IPS DF 4.7 (cell line): ENCODE measurements at regions not wholly inside any gene's neighbourhood (a gene's known extent, or its start where the extent isn't known, plus 50 kb on each side); places are given as distances from the start of the nearest gene placed in this dataset.

Experiments used
- DNase-seq: peaks from one replicate; pipeline ENCODE4 v3.0.0-alpha.2; 2013; ENCODE audit warnings: low spot score; ENCODE audit errors: extremely low read depth

DNA sequence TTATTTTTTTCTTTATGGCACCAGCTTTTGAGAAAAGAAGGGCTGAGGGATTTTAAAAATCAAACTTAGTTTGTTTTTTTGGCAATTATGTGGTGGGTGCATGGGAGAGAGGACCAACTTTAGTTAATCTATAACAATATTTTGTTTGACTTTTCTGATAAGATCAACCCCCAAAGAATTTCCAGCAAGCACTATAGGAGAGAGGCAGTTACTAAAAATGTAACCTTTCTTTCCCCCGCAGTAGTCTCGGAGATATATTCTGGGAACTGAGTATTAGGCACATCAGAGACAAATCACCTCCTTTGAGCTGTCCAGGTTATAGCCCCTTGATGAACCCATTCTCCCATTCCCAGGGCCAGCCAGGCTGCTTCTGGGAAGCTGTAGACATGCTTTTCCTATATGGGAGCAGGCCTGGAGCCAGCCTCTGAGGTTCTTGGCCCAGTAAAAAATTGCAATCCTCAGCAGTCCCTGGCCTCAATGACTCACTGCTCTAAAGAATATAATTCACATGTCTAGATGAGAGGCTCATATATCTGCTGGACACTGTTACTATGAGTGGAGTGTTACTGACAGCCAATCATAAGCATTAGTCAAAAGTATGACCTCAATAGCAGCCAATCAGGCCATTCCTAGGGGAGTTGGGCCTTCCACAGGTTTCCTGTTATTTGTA lies 138.3 kb upstream of the AGBL1 start:
- no peak for DNase-seq

DNA sequence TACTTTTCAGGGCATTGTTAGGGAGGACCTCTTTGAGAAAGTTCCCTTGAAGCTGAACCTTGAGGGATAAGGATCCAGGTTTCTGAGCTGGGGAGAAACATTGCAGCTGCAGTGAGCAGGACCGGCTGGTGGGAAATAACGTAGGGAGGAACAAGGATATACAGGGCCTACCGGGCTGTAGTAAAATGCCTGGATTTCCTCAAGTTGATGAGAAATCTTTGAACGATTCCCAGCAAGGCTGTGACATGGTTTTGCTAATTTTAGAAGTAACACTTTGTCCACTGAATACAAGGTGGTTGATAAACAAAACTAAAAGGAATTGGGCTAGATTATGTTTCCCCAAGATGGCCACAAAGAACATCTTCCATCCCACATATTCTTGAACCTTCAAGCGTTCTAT lies 137.0 kb upstream of the AGBL1 start:
- no peak for DNase-seq

DNA sequence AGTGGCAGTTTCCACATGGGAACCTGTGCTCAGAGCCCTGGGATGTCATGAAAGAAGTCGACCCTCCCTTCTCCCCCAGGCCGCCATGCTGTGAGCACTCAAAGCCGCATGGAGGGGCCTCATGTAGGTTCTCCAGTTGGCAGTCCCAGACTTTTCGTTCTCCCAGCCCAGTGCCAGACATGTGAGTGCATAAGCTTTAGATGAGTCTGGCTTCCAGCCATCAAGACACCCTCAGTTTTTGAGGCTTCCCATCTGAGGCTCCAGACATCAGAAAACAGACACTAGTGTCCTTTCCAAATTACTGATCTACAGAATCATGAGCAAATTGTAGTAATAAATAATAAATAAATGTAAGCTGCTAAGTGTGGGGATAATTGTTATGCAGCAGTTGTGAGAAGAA lies 136.5 kb upstream of the AGBL1 start:
- no peak for DNase-seq

DNA sequence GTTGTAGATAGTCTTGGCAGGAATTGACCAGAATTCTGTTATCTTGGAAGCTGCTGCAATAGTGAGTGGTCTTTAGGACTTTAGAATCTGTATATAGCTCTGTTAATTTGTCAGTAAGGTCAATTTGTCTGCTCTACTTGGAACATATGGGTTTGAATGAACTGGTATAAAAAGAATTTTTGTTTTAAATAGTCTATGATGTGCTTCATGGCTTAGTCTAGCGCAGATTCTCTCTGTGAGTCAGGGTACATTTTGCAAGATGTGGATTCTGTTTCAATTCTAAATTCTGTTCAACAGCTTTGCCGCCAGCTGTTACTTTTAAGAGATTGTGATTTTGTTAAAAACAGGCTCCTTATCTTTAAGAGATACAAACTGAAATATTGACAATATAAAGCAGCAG lies 135.9 kb upstream of the AGBL1 start:
- no peak for DNase-seq

DNA sequence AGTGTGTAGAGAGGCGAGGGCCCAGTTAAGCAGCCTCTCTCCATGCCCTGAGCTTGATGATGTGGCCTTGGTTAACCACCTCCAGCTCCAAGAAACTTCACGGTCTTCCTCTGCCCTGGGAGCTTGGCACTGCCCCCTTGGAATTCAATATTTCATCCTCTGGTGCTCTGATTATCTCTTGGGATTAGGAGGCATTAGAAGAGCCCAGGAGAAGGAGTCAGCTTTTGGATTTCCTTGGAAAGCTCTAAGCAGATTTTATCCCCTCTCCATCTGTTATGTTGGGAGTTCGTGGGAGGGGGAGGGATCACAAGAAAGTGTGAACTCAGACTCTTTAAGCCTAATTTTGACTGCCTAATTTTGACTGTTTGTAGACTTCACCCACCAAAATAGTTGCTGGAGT lies 132.7 kb upstream of the AGBL1 start:
- DNase-seq = no peak

DNA sequence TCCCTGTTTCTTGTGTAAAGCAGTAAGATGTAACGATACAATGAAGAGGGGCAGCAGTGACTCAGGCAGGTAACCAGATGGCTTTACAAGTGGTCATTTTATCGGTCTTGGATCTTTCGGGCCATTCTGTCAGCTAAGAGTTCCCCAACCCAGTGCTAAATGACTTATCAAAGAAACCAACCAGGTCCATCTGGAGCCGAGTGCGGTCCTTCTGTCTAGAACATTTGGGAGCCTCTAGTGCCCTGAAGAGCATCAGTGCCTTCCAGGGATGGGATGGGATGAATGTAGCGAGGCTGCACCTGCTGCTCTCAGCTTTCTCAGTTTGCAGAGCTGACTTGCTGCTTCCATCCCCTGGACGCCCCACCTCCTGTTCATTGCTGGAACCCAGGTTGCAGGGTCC lies 131.7 kb upstream of the AGBL1 start:
- no peak for DNase-seq

DNA sequence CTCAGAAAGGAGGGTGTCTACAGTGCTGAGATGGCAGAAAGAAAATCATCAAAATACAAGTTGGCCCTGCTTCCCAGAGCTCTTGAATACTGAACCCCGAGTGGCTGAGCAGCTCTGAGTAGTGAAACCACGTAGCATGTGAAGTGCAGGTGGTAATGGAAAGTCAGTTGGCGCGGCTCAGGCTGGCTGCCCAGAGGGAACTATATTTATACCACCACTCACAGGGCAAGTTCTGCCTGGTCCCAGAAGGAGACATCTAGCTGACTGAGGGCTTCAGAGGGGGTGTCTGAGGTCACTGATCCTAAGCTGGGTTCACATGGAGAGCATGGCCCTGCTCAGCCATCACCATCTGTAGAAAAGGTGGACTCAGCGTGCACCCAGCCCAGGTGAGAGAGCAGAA lies 129.6 kb upstream of the AGBL1 start:
- no peak for DNase-seq

DNA sequence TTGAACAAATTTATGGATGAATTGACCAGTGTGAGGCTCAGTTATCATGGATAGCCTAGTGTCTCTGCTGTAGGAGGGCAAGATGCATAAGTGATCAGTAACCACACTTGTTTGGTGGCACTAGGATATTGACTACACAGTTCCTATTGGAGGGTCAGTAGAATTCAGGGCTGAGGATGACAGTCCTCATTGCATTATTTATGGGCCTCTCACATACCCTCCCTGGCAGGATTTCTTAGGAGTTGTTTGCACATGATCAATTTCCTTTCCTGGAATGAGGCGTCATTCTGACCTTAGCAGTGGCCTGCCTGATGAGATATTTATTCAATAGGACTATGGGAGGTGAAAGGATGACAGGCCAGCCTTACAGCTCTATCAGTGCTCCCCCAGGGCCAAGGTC lies 125.1 kb upstream of the AGBL1 start:
- DNase-seq = no peak

DNA sequence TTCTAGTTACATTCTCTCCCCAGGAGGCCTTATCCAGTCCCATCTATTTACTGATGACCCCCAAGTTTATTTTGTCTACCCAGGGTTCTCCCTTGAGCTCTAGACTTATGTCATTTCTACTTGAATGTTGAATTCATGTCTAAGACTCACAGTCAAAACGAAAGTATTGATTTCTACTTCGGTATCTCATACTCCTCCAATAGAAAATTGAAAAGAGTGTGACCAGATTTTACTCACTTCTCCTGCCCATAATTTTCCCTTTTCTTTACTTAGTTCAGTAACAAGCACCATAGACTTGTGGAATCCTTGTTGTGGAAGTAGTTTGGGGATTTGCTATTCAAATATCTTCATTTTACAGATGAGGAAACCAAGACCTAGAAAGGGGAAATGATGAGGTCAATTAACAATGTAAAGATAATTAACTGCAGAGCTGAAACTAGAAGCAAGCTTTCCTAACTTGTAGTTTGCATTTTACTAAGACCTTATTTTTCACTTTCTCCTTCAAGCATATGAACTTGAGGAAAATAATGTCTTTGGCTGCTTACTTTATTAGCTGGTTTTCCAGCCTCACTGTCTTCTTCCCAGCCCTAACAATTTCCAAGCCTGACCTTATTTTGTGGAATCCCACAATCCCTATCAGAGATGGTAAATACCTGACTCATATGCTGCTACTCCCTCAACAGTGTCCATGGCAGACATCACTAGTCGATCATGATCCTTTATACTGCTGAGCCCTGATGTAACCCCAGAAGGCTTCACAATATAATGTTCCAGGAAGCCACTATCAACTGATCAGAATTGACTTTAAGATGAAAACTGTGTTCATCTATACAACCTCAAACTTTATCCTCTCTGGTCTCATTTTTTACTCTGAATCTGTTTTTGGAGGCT lies 123.9 kb upstream of the AGBL1 start:
- DNase-seq = no peak

DNA sequence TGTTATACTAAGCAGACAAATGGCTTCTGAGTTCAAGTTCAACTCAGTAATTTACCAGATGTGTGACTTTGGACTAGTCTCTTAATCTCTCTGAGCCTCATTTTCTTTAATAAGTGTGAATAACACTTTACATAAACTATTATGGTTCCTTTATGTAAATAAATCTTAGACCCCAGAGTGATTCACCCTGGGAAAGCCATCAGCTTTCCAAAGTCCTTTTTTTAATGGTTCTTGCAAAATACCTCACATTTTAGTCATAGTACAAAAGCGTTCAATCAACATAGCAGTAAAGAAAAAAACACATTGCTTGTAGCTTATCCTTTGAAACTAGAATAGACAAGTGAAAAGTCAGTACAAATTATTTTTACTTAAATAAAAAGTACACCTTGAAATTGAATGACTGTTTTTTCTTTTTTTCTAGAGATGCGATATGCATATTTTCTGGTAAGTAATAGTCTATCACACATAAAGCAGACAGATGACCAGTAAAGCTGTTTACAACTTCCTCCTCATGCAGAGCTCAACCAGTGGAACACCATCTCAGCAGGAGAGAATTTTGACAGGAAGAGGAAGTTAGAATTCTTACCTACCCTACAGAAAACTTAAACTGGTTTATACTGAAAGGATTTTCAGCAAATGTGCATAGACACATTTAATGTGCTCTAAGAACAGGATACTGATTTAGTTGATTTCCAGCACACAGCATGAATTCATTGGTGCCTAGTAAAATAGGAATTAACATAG lies 123.0 kb upstream of the AGBL1 start:
- DNase-seq = no peak

DNA sequence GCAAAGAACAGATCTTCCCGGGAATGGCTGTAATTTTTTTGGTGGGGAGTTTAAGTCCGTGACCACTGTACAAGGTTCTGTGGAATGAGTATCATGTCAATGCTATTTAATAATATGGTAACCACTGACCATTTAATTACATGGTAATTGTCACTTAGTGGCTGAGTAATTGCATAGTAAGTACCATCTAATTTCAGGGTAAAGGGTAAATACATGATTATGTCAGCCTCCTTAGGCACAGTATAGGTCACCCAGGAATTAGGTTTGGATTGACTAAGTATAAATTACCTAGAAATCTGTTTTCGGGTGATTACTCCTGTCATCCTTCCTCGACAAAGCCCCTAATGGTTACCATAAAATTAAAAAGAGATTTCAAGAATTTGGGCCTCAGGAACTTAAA lies 120.1 kb upstream of the AGBL1 start:
- no peak for DNase-seq

DNA sequence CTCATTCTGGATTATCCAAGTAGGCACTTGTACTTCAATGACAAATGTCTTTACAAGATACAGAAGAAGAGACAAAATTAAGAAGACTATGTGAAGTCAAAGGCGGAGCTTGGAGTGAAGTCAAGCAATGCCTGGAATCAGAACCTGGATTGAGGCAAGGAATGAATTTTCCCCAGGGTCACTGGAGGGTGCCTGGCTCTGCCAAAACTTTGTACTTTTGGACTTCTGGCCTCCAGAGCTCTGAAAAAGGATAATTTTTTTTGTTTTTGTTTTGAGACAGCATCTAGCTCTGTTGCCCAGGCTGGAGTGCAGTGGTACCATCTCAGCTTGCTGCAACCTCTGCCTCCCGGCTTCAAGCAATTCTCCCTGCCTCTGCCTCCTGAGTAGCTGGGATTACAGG lies 119.3 kb upstream of the AGBL1 start:
- DNase-seq = no peak

DNA sequence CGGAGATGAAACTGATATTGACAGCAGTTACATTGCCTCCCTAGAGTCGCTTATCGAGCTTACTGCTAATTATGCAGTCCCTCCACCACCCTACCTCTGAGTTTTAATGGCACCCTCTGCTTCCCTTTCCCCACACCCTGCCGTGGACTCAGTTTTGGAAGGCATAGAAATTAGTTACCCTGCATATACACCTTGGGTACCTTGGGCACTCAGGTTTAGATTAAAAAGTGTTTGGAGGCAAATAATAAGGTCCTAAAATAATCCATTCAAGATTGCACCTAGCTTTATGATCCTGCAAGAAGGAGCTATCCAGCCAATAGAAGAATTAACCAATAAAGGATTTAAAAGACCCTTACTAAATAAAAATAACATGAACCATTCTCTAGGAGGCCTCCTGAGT lies 117.8 kb upstream of the AGBL1 start:
- DNase-seq = no peak

DNA sequence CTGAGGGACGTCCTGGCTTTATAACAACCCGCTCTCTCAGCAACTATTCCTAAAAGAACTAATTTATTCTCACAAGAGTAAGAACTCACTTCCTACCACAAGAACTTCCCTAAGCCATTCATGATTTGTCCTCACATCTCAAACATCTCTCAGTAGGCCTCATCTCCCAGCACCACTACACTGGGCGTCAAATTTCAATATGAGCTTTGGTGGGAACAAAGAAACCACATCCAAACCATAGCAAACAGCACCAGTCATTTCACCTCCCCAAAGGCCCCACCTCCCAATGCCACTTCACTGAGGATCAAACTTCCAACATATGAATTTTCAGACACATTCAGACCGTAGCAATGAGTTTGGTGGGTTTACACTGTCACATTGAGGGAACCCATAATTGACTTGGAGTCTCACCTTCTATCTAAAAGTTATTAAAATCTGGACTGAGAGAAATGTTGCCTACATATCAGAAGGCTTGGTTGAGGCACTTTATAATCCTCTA lies 116.4 kb upstream of the AGBL1 start:
- DNase-seq = no peak

DNA sequence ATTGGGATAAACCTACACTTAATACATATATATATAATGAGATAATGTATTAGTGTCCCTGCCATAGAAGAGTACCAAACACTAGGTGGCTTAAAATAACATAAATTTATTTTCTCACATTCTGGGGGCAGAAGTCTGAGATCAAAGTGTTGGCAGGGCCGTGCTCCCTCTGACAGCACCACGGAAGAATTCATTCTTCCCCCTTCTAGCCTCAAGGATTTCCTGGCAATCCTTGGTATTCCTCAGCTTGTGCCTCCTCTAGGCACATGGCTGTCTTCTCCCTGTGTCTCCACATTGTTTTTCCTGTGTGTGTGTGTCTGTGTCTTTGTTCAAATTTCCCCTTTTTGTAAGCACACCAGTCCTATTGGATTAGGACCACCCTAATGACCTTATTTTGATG lies 115.2 kb upstream of the AGBL1 start:
- no peak for DNase-seq

DNA sequence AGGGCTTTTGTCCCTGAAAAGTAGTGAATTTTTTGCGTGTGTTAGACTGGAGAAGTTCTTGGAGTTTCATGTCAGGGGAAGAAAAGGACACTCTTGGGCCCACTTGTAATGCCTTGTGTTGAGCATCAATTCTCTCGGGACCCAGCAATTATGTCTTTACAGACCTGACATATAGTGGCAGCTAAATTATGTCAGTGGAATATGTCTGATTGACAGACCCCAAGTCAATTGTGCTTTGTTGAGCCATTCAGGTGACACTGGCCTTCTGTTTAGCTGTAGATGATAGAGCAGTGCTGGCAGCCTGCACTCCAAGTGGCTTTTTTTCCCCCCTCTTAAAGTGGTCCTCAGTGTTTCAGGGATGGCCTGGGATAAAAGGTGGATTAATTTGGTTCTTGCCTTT lies 112.1 kb upstream of the AGBL1 start:
- no peak for DNase-seq

DNA sequence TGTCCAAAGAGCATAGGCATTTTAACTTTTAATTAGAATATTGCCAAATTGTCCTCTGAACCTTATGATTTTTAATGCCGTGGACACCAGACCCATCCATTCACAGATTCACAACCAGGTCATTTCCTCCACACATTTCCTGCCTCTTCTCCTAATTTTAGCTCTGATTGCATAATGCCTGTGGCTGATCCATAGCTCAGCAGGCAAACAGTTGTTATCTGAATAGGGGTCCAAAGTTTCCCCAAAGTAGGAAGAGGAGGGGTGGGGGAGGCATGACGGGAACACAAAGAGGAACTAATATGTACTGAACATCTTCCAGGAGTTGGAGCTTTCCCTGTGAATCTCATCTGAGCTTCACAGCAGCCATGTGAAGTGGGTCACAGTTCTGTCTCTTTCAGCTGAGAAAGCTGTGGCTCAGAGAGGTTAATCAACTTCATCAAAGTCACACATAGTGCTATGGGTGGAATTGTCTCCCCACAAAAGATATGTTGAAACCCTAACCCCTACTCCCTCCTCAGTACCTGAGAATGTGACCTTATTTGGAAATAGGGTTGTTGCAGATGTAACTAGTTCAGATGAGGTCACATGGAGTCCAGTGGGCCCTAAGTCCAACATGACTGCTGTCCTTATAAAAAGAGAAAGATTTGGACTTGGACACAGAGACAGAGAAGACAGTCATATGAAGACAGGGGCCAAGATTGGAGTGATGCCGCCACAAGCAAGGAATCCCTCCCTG lies 106.7 kb upstream of the AGBL1 start:
- no peak for DNase-seq

DNA sequence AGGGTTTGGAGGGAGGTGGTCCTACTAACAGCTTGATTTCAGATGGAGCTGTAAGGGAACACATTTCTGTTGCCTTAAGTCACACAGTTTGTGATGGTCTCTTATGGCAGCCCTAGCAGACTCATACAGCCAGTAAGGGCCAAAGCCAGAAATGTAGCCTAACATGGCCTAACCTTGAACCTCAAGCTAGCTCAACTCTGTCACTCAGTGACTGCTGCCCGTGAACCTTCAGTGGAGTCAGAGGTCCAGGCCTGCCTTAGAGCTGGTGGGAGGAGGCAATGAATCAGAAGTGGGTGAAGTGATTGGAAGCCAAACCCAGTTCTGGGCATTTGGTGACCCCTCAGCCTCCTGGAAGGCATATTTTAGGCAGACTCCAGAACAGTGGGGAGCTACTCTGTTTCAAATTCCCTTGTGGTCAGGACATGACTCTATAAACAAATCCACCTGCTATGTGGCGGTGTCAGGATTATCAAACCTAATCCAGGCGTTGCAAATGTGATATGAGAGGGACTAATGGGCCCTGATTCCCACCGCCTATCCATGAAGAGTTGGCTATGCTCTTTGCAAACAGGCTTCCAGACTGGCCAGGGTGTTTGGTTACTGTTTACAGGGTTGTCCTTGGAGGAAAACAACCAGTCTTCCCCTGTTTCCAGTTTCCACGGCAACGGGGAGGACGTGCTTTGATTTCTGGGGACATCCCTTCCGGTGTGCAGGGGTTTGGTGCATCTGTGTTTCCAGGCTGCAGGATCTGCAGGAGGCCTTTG lies 105.9 kb upstream of the AGBL1 start:
- DNase-seq = no peak

DNA sequence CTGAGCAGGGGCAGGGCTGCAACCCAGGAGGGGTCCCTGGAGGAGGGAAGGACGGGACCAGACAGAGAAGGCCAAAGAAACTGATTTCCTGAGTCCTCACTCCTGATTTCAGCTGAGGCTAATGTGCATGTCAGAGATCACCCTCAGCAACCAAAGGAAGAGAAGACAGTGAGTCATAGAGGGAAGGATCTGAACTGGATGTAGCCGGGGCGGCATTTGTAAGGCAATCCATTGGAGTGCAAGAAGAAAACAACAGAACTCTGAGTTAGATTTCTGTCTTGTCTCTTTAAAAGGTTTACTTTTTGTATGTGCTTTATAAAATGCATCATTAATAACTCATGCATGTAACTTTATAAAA lies 105.3 kb upstream of the AGBL1 start:
- no peak for DNase-seq

DNA sequence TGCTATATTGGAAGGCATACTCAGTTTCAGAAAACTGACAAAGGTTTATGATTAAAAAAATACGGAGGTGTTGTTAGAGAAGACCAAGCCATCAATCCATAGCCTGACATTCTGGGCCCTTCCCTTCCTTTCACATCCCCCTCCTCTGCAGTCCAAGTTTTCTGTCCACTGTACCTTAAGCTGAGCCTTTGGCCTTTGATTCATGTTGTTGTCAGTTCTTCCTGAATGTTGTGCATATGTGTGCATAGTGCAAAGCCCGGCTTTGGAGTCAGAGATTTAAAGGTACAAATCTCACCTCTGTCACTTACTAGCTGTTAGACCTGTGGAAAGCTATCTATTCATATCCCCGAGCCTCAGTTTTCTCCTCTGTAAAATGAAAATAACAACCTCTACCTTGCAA lies 104.9 kb upstream of the AGBL1 start:
- no peak for DNase-seq

DNA sequence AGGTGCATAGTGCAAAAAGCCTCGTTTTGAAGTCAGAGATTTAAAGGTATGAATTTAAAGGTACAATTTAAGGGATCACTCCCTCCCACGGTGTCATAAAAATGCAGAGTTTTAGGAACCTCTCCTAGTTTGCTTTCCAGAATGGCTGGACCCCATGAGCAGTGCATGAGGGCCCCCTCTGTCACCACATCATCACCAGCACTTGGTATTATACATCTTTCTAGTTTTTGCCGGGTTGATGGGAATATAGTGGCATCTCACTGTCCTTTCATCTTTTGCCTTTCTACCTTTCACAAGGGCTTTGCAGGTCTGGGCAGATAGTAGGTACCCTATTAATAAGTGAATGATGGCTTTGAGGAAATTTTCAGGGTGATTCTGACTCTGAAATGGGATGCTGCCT lies 103.6 kb upstream of the AGBL1 start:
- DNase-seq = no peak
